ENCODE measurements at regions not wholly inside any gene's neighbourhood (a gene's known extent, or its start where the extent isn't known, plus 50 kb on each side); places are given as distances from the start of the nearest gene placed in this dataset.

GRCh38 chr6:33904747-33905065 lies 100.9 kb upstream of the MLN start:
- POLR2A ChIA-PET = interaction anchor here (1.3 to 1.6 kb wide), 3 partner anchors 10 to 49 kb away, joined by 6 to 13 read pairs (median 13); no protein-coding TSS in a partner anchor
- CTCF ChIA-PET = interaction anchor here (0.6 to 2.1 kb wide), 10 partner anchors 9 to 165 kb away, joined by 3 to 9 read pairs (median 4); no protein-coding TSS in a partner anchor
- peaks cover 7 to 90% (median 74%) of the 10 kb centered on the region in 4 experiments for H3K4me1 ChIP-seq (ENCODE audit: control extremely low read depth in 1 of 4, control insufficient read depth in 4 of 4, insufficient read depth in 4 of 4, low read length in 3 of 4)

GRCh38 chr6:33904050-33904746 lies 100.4 kb upstream of the MLN start:
- 40% methylated on average over 10 of the region's 14 CpGs for WGBS (ENCODE audit: insufficient coverage)
- DNase-seq = peak; percentile 86 to 98 (median 96)

More at GRCh38 chr6:33904747-33905065, 100.9 kb upstream of the MLN start:
- no peak for DNase-seq
- no peaks in the 10 kb centered on the region for H3K36me3 ChIP-seq (ENCODE audit: control insufficient read depth in 4 of 4, insufficient read depth in 4 of 4, low read length in 3 of 4)
- no peaks in the 10 kb centered on the region for H3K9me3 ChIP-seq (ENCODE audit: control extremely low read depth in 1 of 5, control insufficient read depth in 4 of 5, insufficient read depth in 2 of 5, low read depth in 1 of 5, low read length in 4 of 5)
- no peaks in the 10 kb centered on the region for H3K27me3 ChIP-seq (replicated peaks in 2 of 5; ENCODE audit: control insufficient read depth in 4 of 5, insufficient read depth in 5 of 5, low read length in 4 of 5)
- WGBS (ENCODE audit: insufficient coverage) = 21% methylated on average over 2 of the region's 2 CpGs
- peak overlapping the region in 4 of 7 experiments; percentile 20 to 54 (median 27) for H3K4me3 ChIP-seq (ENCODE audit: control insufficient read depth in 1 of 7, extremely low read depth in 1 of 7, insufficient read depth in 4 of 7, low read depth in 2 of 7, low read length in 6 of 7)
- H3K27ac ChIP-seq (ENCODE audit: insufficient read depth in 1 of 2, low read depth in 1 of 2, low read length in 2 of 2, poor library complexity in 1 of 2, severe bottlenecking in 2 of 2) = peak overlapping the region; percentile 71 to 77

GRCh38 chr6:33903579-33903978 lies 99.8 kb upstream of the MLN start:
- POLR2A ChIA-PET = no interaction called here
- peak overlapping the region; percentile 71 to 77 for H3K27ac ChIP-seq (ENCODE audit: insufficient read depth in 1 of 2, low read depth in 1 of 2, low read length in 2 of 2, poor library complexity in 1 of 2, severe bottlenecking in 2 of 2)
- H3K4me1 ChIP-seq (ENCODE audit: control extremely low read depth in 1 of 4, control insufficient read depth in 4 of 4, insufficient read depth in 4 of 4, low read length in 3 of 4) = peaks cover 7 to 79% (median 65%) of the 10 kb centered on the region in 4 experiments
- WGBS (ENCODE audit: insufficient coverage) = 100% methylated on average over 3 of the region's 5 CpGs
- peak in 2 of 3 donors; percentile 18 to 55 for DNase-seq
- H3K9me3 ChIP-seq (ENCODE audit: control extremely low read depth in 1 of 5, control insufficient read depth in 4 of 5, insufficient read depth in 2 of 5, low read depth in 1 of 5, low read length in 4 of 5) = no peaks in the 10 kb centered on the region
- H3K4me3 ChIP-seq (ENCODE audit: control insufficient read depth in 1 of 7, extremely low read depth in 1 of 7, insufficient read depth in 4 of 7, low read depth in 2 of 7, low read length in 6 of 7) = peak overlapping the region in 3 of 7 experiments; percentile 2 to 54 (median 24)
- no peaks in the 10 kb centered on the region for H3K36me3 ChIP-seq (ENCODE audit: control insufficient read depth in 4 of 4, insufficient read depth in 4 of 4, low read length in 3 of 4)
- CTCF ChIA-PET = interaction anchor here (1.9 to 2.1 kb wide), 2 partner anchors 11 to 132 kb away, joined by 5 to 9 read pairs; no protein-coding TSS in a partner anchor
- H3K27me3 ChIP-seq (replicated peaks in 2 of 5; ENCODE audit: control insufficient read depth in 4 of 5, insufficient read depth in 5 of 5, low read length in 4 of 5) = no peaks in the 10 kb centered on the region

More at GRCh38 chr6:33904050-33904746, 100.4 kb upstream of the MLN start:
- ChIA-PET CTCF (interaction anchor here (1.0 to 2.1 kb wide), 9 partner anchors 8 to 135 kb away, joined by 3 to 9 read pairs (median 5); no protein-coding TSS in a partner anchor), POLR2A (interaction anchor here (1.3 to 1.6 kb wide), 3 partner anchors 11 to 49 kb away, joined by 6 to 13 read pairs (median 13); no protein-coding TSS in a partner anchor)
- Histone ChIP-seq H3K4me1 (ENCODE audit: control extremely low read depth in 1 of 4, control insufficient read depth in 4 of 4, insufficient read depth in 4 of 4, low read length in 3 of 4) (peaks cover 7 to 85% (median 71%) of the 10 kb centered on the region in 4 experiments), H3K27ac (ENCODE audit: insufficient read depth in 1 of 2, low read depth in 1 of 2, low read length in 2 of 2, poor library complexity in 1 of 2, severe bottlenecking in 2 of 2) (peak overlapping the region; percentile 71 to 77), H3K9me3 (ENCODE audit: control extremely low read depth in 1 of 5, control insufficient read depth in 4 of 5, insufficient read depth in 2 of 5, low read depth in 1 of 5, low read length in 4 of 5) (no peaks in the 10 kb centered on the region), H3K27me3 (replicated peaks in 2 of 5; ENCODE audit: control insufficient read depth in 4 of 5, insufficient read depth in 5 of 5, low read length in 4 of 5) (no peaks in the 10 kb centered on the region), H3K36me3 (ENCODE audit: control insufficient read depth in 4 of 4, insufficient read depth in 4 of 4, low read length in 3 of 4) (no peaks in the 10 kb centered on the region), H3K4me3 (ENCODE audit: control insufficient read depth in 1 of 7, extremely low read depth in 1 of 7, insufficient read depth in 4 of 7, low read depth in 2 of 7, low read length in 6 of 7) (peak overlapping the region in 4 of 7 experiments; percentile 20 to 54 (median 28))

- ChIA-PET POLR2A (no interaction called here), CTCF (interaction anchor here (0.7 kb wide), 1 partner anchor 12 kb away, joined by 3 read pairs; no protein-coding TSS in a partner anchor)
- Histone ChIP-seq H3K36me3 (ENCODE audit: control insufficient read depth in 4 of 4, insufficient read depth in 4 of 4, low read length in 3 of 4) (no peaks in the 10 kb centered on the region), H3K4me1 (ENCODE audit: control extremely low read depth in 1 of 4, control insufficient read depth in 4 of 4, insufficient read depth in 4 of 4, low read length in 3 of 4) (peaks cover 7 to 71% (median 58%) of the 10 kb centered on the region in 4 experiments), H3K4me3 (ENCODE audit: control insufficient read depth in 1 of 7, extremely low read depth in 1 of 7, insufficient read depth in 4 of 7, low read depth in 2 of 7, low read length in 6 of 7) (no peak overlapping the region), H3K27ac (ENCODE audit: insufficient read depth in 1 of 2, low read depth in 1 of 2, low read length in 2 of 2, poor library complexity in 1 of 2, severe bottlenecking in 2 of 2) (no peak overlapping the region), H3K9me3 (ENCODE audit: control extremely low read depth in 1 of 5, control insufficient read depth in 4 of 5, insufficient read depth in 2 of 5, low read depth in 1 of 5, low read length in 4 of 5) (no peaks in the 10 kb centered on the region), H3K27me3 (replicated peaks in 2 of 5; ENCODE audit: control insufficient read depth in 4 of 5, insufficient read depth in 5 of 5, low read length in 4 of 5) (no peaks in the 10 kb centered on the region)
- WGBS (ENCODE audit: insufficient coverage) = 73% methylated on average over 2 of the region's 3 CpGs
- no peak for DNase-seq
These were observed 98.7 kb upstream of the MLN start for GRCh38 chr6:33902457-33902853.

- no peak for DNase-seq
- Histone ChIP-seq H3K9me3 (ENCODE audit: control extremely low read depth in 1 of 5, control insufficient read depth in 4 of 5, insufficient read depth in 2 of 5, low read depth in 1 of 5, low read length in 4 of 5) (no peaks in the 10 kb centered on the region), H3K27ac (ENCODE audit: insufficient read depth in 1 of 2, low read depth in 1 of 2, low read length in 2 of 2, poor library complexity in 1 of 2, severe bottlenecking in 2 of 2) (no peak overlapping the region), H3K36me3 (ENCODE audit: control insufficient read depth in 4 of 4, insufficient read depth in 4 of 4, low read length in 3 of 4) (no peaks in the 10 kb centered on the region), H3K27me3 (replicated peaks in 2 of 5; ENCODE audit: control insufficient read depth in 4 of 5, insufficient read depth in 5 of 5, low read length in 4 of 5) (no peaks in the 10 kb centered on the region), H3K4me1 (ENCODE audit: control extremely low read depth in 1 of 4, control insufficient read depth in 4 of 4, insufficient read depth in 4 of 4, low read length in 3 of 4) (peaks cover 7 to 70% (median 55%) of the 10 kb centered on the region in 4 experiments), H3K4me3 (ENCODE audit: control insufficient read depth in 1 of 7, extremely low read depth in 1 of 7, insufficient read depth in 4 of 7, low read depth in 2 of 7, low read length in 6 of 7) (no peak overlapping the region)
- ChIA-PET POLR2A (no interaction called here), CTCF (interaction anchor here (0.7 kb wide), 1 partner anchor 13 kb away, joined by 3 read pairs; no protein-coding TSS in a partner anchor)
- 84% methylated on average over 5 of the region's 5 CpGs for WGBS (ENCODE audit: insufficient coverage)
These were observed 98.1 kb upstream of the MLN start for GRCh38 chr6:33901822-33902456.

- POLR2A ChIA-PET = no interaction called here
- DNase-seq = peak in 1 of 3 donors; percentile 36
- Histone ChIP-seq H3K27ac (ENCODE audit: insufficient read depth in 1 of 2, low read depth in 1 of 2, low read length in 2 of 2, poor library complexity in 1 of 2, severe bottlenecking in 2 of 2) (no peak overlapping the region), H3K27me3 (replicated peaks in 2 of 5; ENCODE audit: control insufficient read depth in 4 of 5, insufficient read depth in 5 of 5, low read length in 4 of 5) (peaks cover 0 to 4% (median 0%) of the 10 kb centered on the region in 5 experiments), H3K36me3 (ENCODE audit: control insufficient read depth in 4 of 4, insufficient read depth in 4 of 4, low read length in 3 of 4) (no peaks in the 10 kb centered on the region), H3K4me3 (ENCODE audit: control insufficient read depth in 1 of 7, extremely low read depth in 1 of 7, insufficient read depth in 4 of 7, low read depth in 2 of 7, low read length in 6 of 7) (no peak overlapping the region), H3K9me3 (ENCODE audit: control extremely low read depth in 1 of 5, control insufficient read depth in 4 of 5, insufficient read depth in 2 of 5, low read depth in 1 of 5, low read length in 4 of 5) (no peaks in the 10 kb centered on the region), H3K4me1 (ENCODE audit: control extremely low read depth in 1 of 4, control insufficient read depth in 4 of 4, insufficient read depth in 4 of 4, low read length in 3 of 4) (peaks cover 0 to 43% (median 25%) of the 10 kb centered on the region in 4 experiments)
- CTCF ChIA-PET = interaction anchor here (0.9 kb wide), 1 partner anchor 42 kb away, joined by 3 read pairs; no protein-coding TSS in a partner anchor
- 62% methylated on average over 3 of the region's 3 CpGs for WGBS (ENCODE audit: insufficient coverage)
These were observed 95.0 kb upstream of the MLN start for GRCh38 chr6:33898771-33899170.

Data from common myeloid progenitor, CD34-positive (primary cell).